ENCODE measurements at regions not wholly inside any gene's neighbourhood (a gene's known extent, or its start where the extent isn't known, plus 50 kb on each side); places are given as distances from the start of the nearest gene placed in this dataset.

- no peak for DNase-seq (ENCODE audit: low read depth in 3 of 3, low spot score in 1 of 3)
These were observed 406.5 kb upstream of the SUCLG2 start for GRCh38 chr3:68060910-68061309.

DNA sequence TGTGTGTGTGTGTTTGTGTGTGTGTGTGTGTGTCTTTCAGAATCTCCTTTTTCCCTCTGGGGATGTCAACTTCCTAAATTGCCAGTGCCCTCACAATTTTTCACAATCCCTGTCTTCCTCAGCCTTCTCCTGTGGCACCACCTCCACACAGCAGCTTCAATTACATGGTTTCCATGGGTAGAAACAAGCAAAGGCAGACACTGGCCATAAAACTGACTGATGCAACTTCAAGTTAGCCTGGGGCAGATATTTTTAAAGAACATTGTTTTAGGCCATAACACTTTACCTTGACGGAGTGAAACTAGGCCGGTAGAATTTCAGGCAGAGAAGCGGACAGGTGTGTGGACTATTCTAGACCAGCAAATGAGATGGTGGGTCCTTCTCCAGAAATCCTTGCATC, 405.8 kb upstream of the SUCLG2 start:
- no peak for DNase-seq (ENCODE audit: low read depth in 3 of 3, low spot score in 1 of 3)

DNA sequence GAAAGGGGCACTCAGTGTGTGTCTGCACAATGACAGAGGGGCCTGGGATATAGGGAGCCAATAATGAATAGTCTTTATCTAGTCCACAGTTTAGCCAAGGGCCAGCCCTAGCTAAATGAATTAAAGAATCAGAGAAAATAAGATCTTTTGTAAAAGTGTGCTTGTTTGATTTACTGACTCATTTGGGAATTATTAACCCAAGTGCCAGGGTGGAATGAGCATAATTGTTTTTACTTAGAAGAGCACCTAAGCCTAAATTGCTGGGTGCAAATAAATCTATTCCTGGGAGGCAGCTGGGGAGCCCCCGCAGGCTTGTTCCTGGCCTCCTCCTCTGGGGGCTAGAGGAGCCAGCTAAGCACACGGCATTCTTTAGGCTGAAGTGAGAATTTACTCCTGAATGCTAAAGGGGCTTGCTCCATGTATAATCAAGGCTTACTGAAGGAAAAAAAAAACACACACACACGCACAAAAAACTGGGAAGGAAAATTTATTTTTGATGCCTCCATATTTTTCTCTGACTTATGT, 405.3 kb upstream of the SUCLG2 start:
- no peak for DNase-seq (ENCODE audit: low read depth in 3 of 3, low spot score in 1 of 3)

DNA sequence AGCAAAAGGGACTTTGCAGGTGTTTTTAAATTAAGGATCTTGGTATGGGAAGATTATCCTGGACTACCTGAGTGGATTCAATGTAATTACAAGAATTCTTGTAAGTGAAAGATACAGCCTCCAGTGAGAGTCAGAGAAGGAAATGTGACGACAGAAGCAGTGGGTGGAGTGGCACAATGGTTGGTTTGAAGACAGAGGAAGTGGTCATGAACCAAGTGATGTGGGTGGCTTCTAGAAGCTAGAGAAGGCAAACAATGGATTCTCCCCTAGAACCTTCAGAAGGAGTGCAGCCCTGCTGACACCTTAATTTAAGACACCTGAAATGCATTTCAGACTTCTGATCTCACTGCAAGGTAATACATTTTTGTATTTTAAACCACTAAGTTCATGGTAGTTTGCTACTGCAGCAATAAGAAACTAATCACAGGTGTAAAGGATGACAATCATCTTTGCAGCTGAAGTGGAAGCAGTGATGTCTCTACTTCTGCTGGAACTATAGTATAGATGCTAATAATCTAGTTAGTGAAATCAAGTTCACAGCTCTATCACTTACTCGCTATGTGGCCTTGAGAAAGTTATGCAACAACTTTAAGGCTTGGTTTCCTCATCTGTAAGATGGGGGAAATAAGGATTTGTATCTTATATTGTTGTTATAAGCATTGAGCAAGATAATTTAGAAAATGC, 403.4 kb upstream of the SUCLG2 start:
- DNase-seq (ENCODE audit: low read depth in 3 of 3, low spot score in 1 of 3): peak in 2 of 3 donors; percentile 23 to 35

- DNase-seq (ENCODE audit: low read depth in 3 of 3, low spot score in 1 of 3): no peak
These were observed 402.1 kb upstream of the SUCLG2 start for GRCh38 chr3:68056556-68056955.

- no peak for DNase-seq (ENCODE audit: low read depth in 3 of 3, low spot score in 1 of 3)
These were observed 400.8 kb upstream of the SUCLG2 start for GRCh38 chr3:68055215-68055614.

- no peak for DNase-seq (ENCODE audit: low read depth in 3 of 3, low spot score in 1 of 3)
These were observed 395.4 kb upstream of the SUCLG2 start for GRCh38 chr3:68049776-68050175.

- no peak for DNase-seq (ENCODE audit: low read depth in 3 of 3, low spot score in 1 of 3)
These were observed 391.6 kb upstream of the SUCLG2 start for GRCh38 chr3:68045976-68046375.

DNA sequence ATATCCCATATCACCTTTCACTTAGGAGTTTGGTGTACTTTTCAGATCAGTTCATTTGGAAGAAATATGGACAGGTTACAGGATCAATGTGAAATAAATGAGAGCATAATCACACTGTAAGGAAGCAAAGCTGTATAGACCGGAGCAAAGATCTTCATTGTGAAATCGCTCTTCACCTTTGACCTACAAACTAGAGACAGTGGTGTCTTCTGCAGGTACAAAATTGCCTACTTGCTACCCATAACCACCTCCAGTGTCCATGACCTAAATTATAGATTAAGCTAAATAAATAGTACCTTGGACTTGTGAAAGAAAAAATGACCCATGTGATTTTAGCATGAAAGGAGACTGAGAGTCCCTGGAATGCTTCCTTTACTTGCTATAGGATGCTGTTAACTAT, 379.5 kb upstream of the SUCLG2 start:
- no peak for DNase-seq (ENCODE audit: low read depth in 3 of 3, low spot score in 1 of 3)

DNA sequence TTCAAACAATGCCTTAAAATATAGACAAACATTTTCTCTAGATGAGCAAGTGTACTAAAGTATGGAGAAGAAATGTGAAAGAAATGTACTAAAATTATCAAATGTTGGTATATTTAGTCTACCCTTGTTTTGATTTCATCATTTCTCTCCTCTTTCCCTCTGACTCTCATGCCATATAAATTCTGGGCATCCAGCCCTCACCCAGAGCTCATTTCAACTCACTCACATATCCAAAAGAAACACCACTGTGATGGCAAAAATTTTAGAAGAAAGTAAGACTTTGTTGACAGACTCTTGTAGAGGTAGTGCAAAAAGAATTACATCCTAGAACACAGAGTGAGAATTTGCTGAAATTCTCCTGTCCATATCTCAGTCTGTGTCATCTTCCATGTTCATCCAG, 377.8 kb upstream of the SUCLG2 start:
- no peak for DNase-seq (ENCODE audit: low read depth in 3 of 3, low spot score in 1 of 3)

DNA sequence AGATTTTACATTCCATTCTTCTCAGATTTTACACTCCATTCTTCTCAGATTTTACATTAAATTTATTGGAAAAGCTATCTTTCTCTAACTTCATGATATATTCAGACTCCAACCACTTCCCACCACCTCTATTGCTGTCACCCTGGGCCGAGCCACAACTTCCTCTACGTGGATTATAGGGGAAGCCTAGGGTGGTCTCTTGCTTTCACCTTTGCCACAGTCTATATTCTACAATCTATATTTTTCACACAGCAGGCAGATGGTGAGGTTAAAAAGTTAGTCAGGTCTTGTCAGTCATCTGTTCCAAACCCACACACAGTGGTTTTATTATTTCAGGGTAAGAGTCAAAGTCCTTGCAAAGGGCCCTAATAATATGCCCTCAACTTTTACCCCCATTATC, 370.8 kb upstream of the SUCLG2 start:
- DNase-seq (ENCODE audit: low read depth in 3 of 3, low spot score in 1 of 3): no peak

GRCh38 chr3:68019876-68020275, 365.5 kb upstream of the SUCLG2 start:
- no peak for DNase-seq (ENCODE audit: low read depth in 3 of 3, low spot score in 1 of 3)

DNA sequence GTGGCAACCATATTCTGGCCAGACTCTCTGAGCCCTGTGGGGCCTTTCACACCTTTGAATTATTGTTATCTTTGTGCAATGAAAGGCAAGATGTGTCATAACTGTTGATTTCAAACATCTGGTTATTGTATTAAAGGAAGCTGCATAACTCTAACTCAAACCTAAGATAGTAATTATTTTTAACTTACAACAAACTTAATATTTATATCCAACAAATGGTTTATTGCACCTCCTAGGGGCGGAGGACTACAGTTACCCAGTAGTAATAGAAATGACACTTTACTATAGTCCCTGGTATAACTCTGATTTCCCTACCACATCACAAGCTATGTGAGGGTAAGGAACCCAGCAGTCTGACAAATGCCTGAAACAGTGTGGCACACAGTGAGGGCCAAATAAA, 363.9 kb upstream of the SUCLG2 start:
- no peak for DNase-seq (ENCODE audit: low read depth in 3 of 3, low spot score in 1 of 3)

DNA sequence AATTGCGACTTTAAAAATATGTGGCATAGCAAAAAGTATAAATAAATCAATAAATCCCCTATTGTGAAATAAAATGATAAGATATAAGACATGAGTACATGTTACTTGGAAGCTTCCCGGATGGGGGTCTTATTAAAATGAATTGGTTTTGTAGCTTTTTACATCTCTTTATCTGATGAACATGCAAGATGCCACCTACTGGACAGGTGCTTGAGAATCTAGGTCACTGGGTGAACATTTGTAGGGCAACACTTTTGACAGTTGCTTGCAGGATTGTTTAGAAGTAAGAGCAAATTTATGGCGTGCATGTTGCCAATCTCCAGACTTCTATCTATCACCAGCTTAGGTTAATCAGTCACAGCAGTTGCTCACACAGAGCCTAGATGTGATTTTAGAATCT, 362.7 kb upstream of the SUCLG2 start:
- DNase-seq (ENCODE audit: low read depth in 3 of 3, low spot score in 1 of 3): no peak

DNA sequence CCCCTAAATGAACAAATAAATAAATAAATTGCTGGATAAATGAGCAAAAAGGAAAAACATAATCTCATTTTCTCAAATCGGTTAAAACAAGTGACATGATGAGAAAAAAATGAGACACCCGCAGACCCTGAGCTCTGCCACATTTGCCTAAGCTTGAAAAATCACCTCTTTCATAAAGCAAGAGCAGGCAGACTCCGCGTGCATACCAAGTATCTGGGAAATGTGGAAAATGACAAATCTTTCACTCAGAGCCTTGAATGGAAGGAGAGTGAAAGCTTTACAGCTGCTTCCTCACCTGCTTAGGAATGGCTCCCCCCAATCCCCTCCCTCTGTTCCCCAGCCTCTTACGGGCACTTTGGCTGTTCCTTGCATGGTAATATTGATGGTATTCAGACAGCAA, 355.5 kb upstream of the SUCLG2 start:
- no peak for DNase-seq (ENCODE audit: low read depth in 3 of 3, low spot score in 1 of 3)

GRCh38 chr3:68007621-68008226, 353.3 kb upstream of the SUCLG2 start:
- peak in 1 of 3 donors; percentile 23 for DNase-seq (ENCODE audit: low read depth in 3 of 3, low spot score in 1 of 3)

- DNase-seq (ENCODE audit: low read depth in 3 of 3, low spot score in 1 of 3): no peak
These were observed 352.2 kb upstream of the SUCLG2 start for GRCh38 chr3:68006646-68007045.

DNA sequence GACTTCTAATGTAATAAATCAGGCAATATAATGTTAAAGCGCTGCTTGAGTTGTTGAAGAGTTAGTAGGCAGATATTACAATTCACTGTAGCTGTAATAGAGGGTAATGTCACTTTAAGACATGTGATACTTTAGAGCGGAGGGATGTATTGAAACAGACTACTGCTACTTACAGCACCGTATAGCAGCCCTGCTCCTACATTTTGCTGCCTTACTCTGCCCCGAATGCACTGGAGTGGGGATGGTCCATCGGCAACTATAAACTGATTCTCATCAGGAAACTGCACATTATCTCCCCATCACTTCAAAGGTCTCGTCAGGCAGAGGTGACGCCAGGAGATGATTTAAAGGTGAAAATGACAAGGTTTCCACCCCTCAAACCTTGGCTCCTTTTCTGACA, 349.7 kb upstream of the SUCLG2 start:
- DNase-seq (ENCODE audit: low read depth in 3 of 3, low spot score in 1 of 3): no peak

DNA sequence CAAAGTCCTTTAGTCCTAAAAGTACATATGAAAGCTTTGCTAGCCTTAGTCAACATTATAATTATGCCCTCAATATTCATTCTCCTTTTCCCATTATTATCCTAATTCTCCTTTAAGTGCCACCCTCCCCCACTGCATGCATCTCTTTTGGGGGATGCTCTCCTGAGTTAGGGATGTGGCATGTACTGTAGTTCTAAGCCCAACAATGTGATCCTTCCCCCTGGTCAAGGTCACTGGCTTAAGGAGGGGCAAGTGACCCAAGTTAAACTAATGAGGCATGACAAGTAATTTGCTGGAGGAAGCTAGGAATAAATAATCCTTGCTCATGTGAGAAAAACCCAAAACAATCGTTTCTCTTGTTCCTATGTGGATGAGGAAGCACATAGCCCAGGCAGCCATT, 343.9 kb upstream of the SUCLG2 start:
- no peak for DNase-seq (ENCODE audit: low read depth in 3 of 3, low spot score in 1 of 3)

DNA sequence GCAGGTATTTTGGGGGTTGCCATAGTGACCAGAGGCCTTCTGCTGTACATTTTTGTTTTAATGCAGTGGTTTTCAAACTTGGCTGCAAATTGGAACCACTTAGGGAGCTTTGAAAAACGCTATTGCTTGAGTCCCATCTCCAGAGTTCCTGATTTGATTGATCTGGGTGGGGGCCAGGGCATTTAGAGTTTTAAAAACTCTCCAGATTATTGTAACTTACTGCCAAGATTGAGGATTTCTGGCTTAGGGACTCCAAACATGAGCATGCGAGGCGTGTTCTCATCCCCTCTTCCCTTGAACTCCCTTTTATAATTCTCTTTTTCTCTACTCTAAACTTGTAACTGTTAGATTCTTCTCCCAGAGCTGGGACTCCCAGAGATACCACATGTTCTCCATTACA, 340.8 kb upstream of the SUCLG2 start:
- no peak for DNase-seq (ENCODE audit: low read depth in 3 of 3, low spot score in 1 of 3)

- DNase-seq (ENCODE audit: low read depth in 3 of 3, low spot score in 1 of 3): no peak
These were observed 332.3 kb upstream of the SUCLG2 start for GRCh38 chr3:67986706-67987105.

GRCh38 chr3:67983166-67983565, 328.8 kb upstream of the SUCLG2 start:
- DNase-seq (ENCODE audit: low read depth in 3 of 3, low spot score in 1 of 3): no peak

- DNase-seq (ENCODE audit: low read depth in 3 of 3, low spot score in 1 of 3): no peak
These were observed 326.7 kb upstream of the SUCLG2 start for GRCh38 chr3:67981077-67981476.

All from stimulated activated CD4-positive, alpha-beta T cell treated with anti-CD3 and anti-CD28 coated beads, TNF-alpha, amount 100 ng/mL, for 1 hour (primary cell).